GM12878 (cell line): ENCODE measurements at regions not wholly inside any gene's neighbourhood (a gene's known extent, or its start where the extent isn't known, plus 50 kb on each side); places are given as distances from the start of the nearest gene placed in this dataset.

Experiments
- ATAC-seq: fragments of 200-7000 bp; cut with Tn5 transposase; 3 replicates; pipeline ENCODE4 v1.9.1; 2020; ENCODE audit warnings: mild to moderate bottlenecking, moderate library complexity
- BruUV-seq: library from RNA; stranded (reverse); fragments of 400-500 nt; replicated peaks from 2 replicates; lab custom pipeline; 2021; lab: Mats Ljungman, UMichigan
- CTCF ChIA-PET: fragments of 300-600 bp; sonication (Branson Sonifier 250); formaldehyde crosslinking; extraction: SDS; loops from one replicate; lab custom pipeline; 2021; ENCODE audit warnings: inconsistent platforms; lab: Yijun Ruan, JAX
- POLR2A ChIA-PET: fragments of 350-600 bp; formaldehyde crosslinking; extraction: SDS; loops from one replicate; lab custom pipeline; 2021; ENCODE audit warnings: inconsistent platforms; lab: Charles Lee
- RAD21 ChIA-PET: fragments of 300-600 bp; sonication (Branson Sonifier 250); formaldehyde crosslinking; loops from one replicate; lab custom pipeline; 2023; ENCODE audit warnings: antibody characterized with exemption; ENCODE audit not compliant: unreplicated experiment; lab: Charles Lee
- SMC1A ChIA-PET: fragments of 300-600 bp; sonication (Branson Sonifier 250); formaldehyde crosslinking; loops from one replicate; lab custom pipeline; 2023; ENCODE audit not compliant: unreplicated experiment, uncharacterized antibody; lab: Charles Lee
- DNase-seq: peaks from one replicate; pipeline ENCODE4 v3.0.0-alpha.2; 2011; ENCODE audit warnings: low read depth, low spot score
- FAIRE-seq: peaks from 3 replicates; lab custom pipeline; 2011; peaks lifted over from hg19 to GRCh38; lab: Jason Lieb, UNC
- H2AFZ ChIP-seq: 2 replicates; pipeline ENCODE4 v1.6.0; 2011; ENCODE audit warnings: low read depth, low read length, control low read depth; ENCODE audit not compliant: control insufficient read depth
- H3K27ac ChIP-seq: 2 replicates; pipeline ENCODE4 v1.5.1; 2011; ENCODE audit warnings: control low read depth; ENCODE audit not compliant: control insufficient read depth, insufficient read depth
- H3K27me3 ChIP-seq, 2 experiments: replicated peaks in 1 of 2; 2 replicates each; pipeline versions ENCODE4 v1.6.0 to v1.6.1; 2011; ENCODE audit warnings: low read length in 1 of 2; ENCODE audit not compliant: control insufficient read depth in 2 of 2, insufficient read depth in 2 of 2
- H3K36me3 ChIP-seq, 2 experiments: 2 replicates each; pipeline ENCODE4 v1.5.1; 2011; ENCODE audit warnings: low read length in 1 of 2; ENCODE audit not compliant: control insufficient read depth in 2 of 2, insufficient read depth in 2 of 2
- H3K4me1 ChIP-seq: 2 replicates; pipeline ENCODE4 v1.6.1; 2011; ENCODE audit warnings: mild to moderate bottlenecking, low read length, moderate library complexity, mixed read lengths; ENCODE audit not compliant: control insufficient read depth, insufficient read depth
- H3K4me2 ChIP-seq: 2 replicates; pipeline ENCODE4 v1.6.0; 2011; ENCODE audit warnings: control low read depth; ENCODE audit not compliant: control insufficient read depth, insufficient read depth
- H3K4me3 ChIP-seq: fragments of 200-600 bp; sonication (generic); 2 replicates; pipeline ENCODE4 v1.5.1; 2016
- H3K79me2 ChIP-seq: 2 replicates; pipeline ENCODE4 v1.6.0; 2011; ENCODE audit warnings: low read length; ENCODE audit not compliant: control insufficient read depth, insufficient read depth
- H3K9ac ChIP-seq: 2 replicates; pipeline ENCODE4 v1.8.0; 2011; ENCODE audit warnings: low read length, control low read depth, mixed read lengths; ENCODE audit not compliant: control insufficient read depth, insufficient read depth
- H3K9me3 ChIP-seq: replicated peaks from 3 replicates; pipeline ENCODE4 v1.5.1; 2011; ENCODE audit warnings: mild to moderate bottlenecking, low read length; ENCODE audit not compliant: control insufficient read depth, insufficient read depth
- H4K20me1 ChIP-seq: 2 replicates; pipeline ENCODE4 v1.6.0; 2011; ENCODE audit not compliant: control insufficient read depth, insufficient read depth
- ATF3 ChIP-seq: IDR thresholded peaks from 2 replicates; pipeline ENCODE4 v1.6.1; 2011; ENCODE audit warnings: low read depth, mild to moderate bottlenecking, low read length, moderate library complexity, borderline replicate concordance; ENCODE audit errors: extremely low read depth
- BHLHE40 ChIP-seq, 2 experiments: fragments of 450-650 bp in 1 of 2; IDR thresholded peaks; 2 replicates each; pipeline ENCODE4 v1.6.1; 2011 to 2017; ENCODE audit warnings: low read depth in 2 of 2, borderline replicate concordance in 1 of 2, improper control_type of control experiment in 1 of 2, low read length in 1 of 2, mild to moderate bottlenecking in 1 of 2
- CEBPZ ChIP-seq: fragments of 150-350 bp; IDR thresholded peaks from 2 replicates; pipeline ENCODE4 v1.6.1; 2016; ENCODE audit warnings: low read depth, low read length
- CHD2 ChIP-seq: IDR thresholded peaks from 2 replicates; pipeline ENCODE4 v1.6.1; 2011; ENCODE audit warnings: low read depth, low read length, improper control_type of control experiment, borderline replicate concordance
- ESRRA ChIP-seq: IDR thresholded peaks from 2 replicates; pipeline ENCODE4 v1.6.1; 2012; ENCODE audit warnings: mild to moderate bottlenecking, low read length, improper control_type of control experiment
- KAT2A ChIP-seq: conservative IDR thresholded peaks from 2 replicates; pipeline ENCODE4 v1.6.1; 2011; ENCODE audit warnings: low read depth, low read length; ENCODE audit not compliant: control insufficient read depth
- NFYB ChIP-seq: IDR thresholded peaks from 2 replicates; pipeline ENCODE4 v1.6.1; 2011; ENCODE audit warnings: low read depth, mild to moderate bottlenecking, low read length, improper control_type of control experiment, moderate library complexity; ENCODE audit not compliant: insufficient read depth
- NR2F1 ChIP-seq: fragments of 450-650 bp; conservative IDR thresholded peaks from 2 replicates; pipeline ENCODE4 v1.6.1; 2017; ENCODE audit warnings: mild to moderate bottlenecking
- WGBS: methylation state at CpG from one replicate; pipeline ENCODE4 v1.1.6; 2016; ENCODE audit warnings: low lambda C conversion rate; ENCODE audit not compliant: insufficient replicate concordance, insufficient coverage; ENCODE audit errors: missing lambda C conversion rate; 5-methylcytosine and 5-hydroxymethylcytosine counted together
- in situ Hi-C: fragments of 300-500 bp; cut with MboI; formaldehyde crosslinking; loops from 9 replicates; pipeline ENCODE4 v1.14.3; 2018; ENCODE audit warnings: mixed read lengths
- intact Hi-C: fragments of 100-400 bp; cut with micrococcal nuclease; formaldehyde crosslinking; loops from one replicate; pipeline ENCODE4 v1.14.2; 2022; ENCODE audit not compliant: unreplicated experiment
- TF ChIP-seq, protein P1 (sequence below): IDR thresholded peaks from 2 replicates; pipeline ENCODE4 v1.6.1; 2011; ENCODE audit warnings: borderline replicate concordance, low read depth, mild to moderate bottlenecking, moderate library complexity, low read length; ENCODE audit not compliant: insufficient read depth, poor library complexity, severe bottlenecking

DNA sequence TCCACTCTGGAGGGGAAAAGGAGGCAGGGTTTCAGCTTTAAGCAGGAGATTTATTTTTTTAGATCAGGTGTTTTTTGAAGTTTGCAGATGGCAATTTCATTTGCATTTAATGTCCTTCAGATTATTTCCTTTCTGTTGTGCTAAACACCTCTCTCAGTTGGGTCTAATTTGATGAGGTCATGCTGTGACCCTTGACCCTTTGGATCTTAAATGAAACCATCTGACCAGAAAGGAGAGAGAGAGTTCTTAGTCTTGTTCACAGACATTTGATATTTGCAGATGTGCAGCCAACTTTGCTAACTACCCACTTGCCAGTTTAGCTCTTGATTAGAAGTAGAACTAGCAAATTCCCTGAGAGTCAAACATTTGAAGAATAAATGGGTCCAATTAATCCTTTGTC, 101.5 kb upstream of the RAB11FIP2 start:
- H2AFZ ChIP-seq = no peak overlapping the region
- H3K4me3 ChIP-seq = no peak overlapping the region
- H3K9ac ChIP-seq = no peak overlapping the region
- in situ Hi-C loops (no loop called here), intact Hi-C loops (no loop called here)
- no peaks in the 10 kb centered on the region for H3K36me3 ChIP-seq
- ChIA-PET POLR2A (no interaction called here), RAD21 (no interaction called here), CTCF (no interaction called here), SMC1A (no interaction called here)
- H3K79me2 ChIP-seq = no peaks in the 10 kb centered on the region
- H3K9me3 ChIP-seq = no peaks in the 10 kb centered on the region
- ATAC-seq = no peak
- H3K4me1 ChIP-seq = no peaks in the 10 kb centered on the region
- H4K20me1 ChIP-seq = no peaks in the 10 kb centered on the region
- no peak for TF ChIP-seq CHD2
- TF ChIP-seq NR2F1 = 0 out of 2 replicates have a peak, but pooled peaks have one; percentile 23
- H3K4me2 ChIP-seq = no peak overlapping the region
- no TSS peak for BruUV-seq
- no peak for DNase-seq
- FAIRE-seq = no peak
- H3K27me3 ChIP-seq = no peaks in the 10 kb centered on the region
- no peak overlapping the region for H3K27ac ChIP-seq

GRCh38 chr10:118145256-118145655, 98.5 kb upstream of the RAB11FIP2 start:
- Histone ChIP-seq H3K9me3 (no peaks in the 10 kb centered on the region), H3K4me1 (no peaks in the 10 kb centered on the region), H3K27ac (no peak overlapping the region), H3K27me3 (no peaks in the 10 kb centered on the region), H3K4me2 (no peak overlapping the region), H3K36me3 (no peaks in the 10 kb centered on the region), H3K9ac (no peak overlapping the region), H4K20me1 (no peaks in the 10 kb centered on the region), H3K79me2 (no peaks in the 10 kb centered on the region), H3K4me3 (no peak overlapping the region), H2AFZ (no peak overlapping the region)
- WGBS = 0% methylated on average over 1 of the region's 4 CpGs
- ChIA-PET SMC1A (no interaction called here), RAD21 (no interaction called here), POLR2A (no interaction called here), CTCF (no interaction called here)
- in situ Hi-C loops (no loop called here), intact Hi-C loops (no loop called here)
- ATAC-seq (no peak), FAIRE-seq (no peak), DNase-seq (no peak)
- BruUV-seq = no TSS peak
- TF ChIP-seq BHLHE40 (IDR thresholded peaks at IDR 0.05; ENCODE audit: borderline replicate concordance in 1 of 2, low read depth in 2 of 2, low read length in 1 of 2) = no peak
- no peak for TF ChIP-seq ESRRA
- no peak for TF ChIP-seq KAT2A
- TF ChIP-seq ATF3 = no peak
- TF ChIP-seq NFYB = no peak
- TF ChIP-seq CEBPZ = no peak
- TF ChIP-seq, protein P1, sequence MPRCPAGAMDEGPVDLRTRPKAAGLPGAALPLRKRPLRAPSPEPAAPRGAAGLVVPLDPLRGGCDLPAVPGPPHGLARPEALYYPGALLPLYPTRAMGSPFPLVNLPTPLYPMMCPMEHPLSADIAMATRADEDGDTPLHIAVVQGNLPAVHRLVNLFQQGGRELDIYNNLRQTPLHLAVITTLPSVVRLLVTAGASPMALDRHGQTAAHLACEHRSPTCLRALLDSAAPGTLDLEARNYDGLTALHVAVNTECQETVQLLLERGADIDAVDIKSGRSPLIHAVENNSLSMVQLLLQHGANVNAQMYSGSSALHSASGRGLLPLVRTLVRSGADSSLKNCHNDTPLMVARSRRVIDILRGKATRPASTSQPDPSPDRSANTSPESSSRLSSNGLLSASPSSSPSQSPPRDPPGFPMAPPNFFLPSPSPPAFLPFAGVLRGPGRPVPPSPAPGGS = no peak
